ENCODE measurements at regions not wholly inside any gene's neighbourhood (a gene's known extent, or its start where the extent isn't known, plus 50 kb on each side); places are given as distances from the start of the nearest gene placed in this dataset.

GRCh38 chr20:11210611-11211010 lies 536.8 kb upstream of the JAG1 start:
- TF ChIP-seq, protein P1, sequence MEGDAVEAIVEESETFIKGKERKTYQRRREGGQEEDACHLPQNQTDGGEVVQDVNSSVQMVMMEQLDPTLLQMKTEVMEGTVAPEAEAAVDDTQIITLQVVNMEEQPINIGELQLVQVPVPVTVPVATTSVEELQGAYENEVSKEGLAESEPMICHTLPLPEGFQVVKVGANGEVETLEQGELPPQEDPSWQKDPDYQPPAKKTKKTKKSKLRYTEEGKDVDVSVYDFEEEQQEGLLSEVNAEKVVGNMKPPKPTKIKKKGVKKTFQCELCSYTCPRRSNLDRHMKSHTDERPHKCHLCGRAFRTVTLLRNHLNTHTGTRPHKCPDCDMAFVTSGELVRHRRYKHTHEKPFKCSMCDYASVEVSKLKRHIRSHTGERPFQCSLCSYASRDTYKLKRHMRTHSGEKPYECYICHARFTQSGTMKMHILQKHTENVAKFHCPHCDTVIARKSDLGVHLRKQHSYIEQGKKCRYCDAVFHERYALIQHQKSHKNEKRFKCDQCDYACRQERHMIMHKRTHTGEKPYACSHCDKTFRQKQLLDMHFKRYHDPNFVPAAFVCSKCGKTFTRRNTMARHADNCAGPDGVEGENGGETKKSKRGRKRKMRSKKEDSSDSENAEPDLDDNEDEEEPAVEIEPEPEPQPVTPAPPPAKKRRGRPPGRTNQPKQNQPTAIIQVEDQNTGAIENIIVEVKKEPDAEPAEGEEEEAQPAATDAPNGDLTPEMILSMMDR (conservative IDR thresholded peaks at IDR 0.05 in 1 of 2, IDR thresholded peaks at IDR 0.05 in 1 of 2; ENCODE audit: extremely low read depth in 1 of 2, insufficient read depth in 1 of 2, low read depth in 1 of 2, low read length in 2 of 2), result no peak
- no peak for TF ChIP-seq EZH2 (IDR thresholded peaks at IDR 0.05; ENCODE audit: borderline replicate concordance, low read length)

Data from mammary epithelial cell (primary cell).